ENCODE measurements at regions not wholly inside any gene's neighbourhood (a gene's known extent, or its start where the extent isn't known, plus 50 kb on each side); places are given as distances from the start of the nearest gene placed in this dataset.

GRCh38 chr2:9757501-9758264 is 85.6 kb upstream of the TAF1B start:
- POLR2A ChIA-PET, result no interaction called here
- DNase-seq (ENCODE audit: extremely low spot score), result no peak
- TF ChIP-seq CTCF (IDR thresholded peaks at IDR 0.05; ENCODE audit: control extremely low read depth, extremely low read depth, low read depth, missing control alignments), result no peak
- CTCF ChIA-PET, result interaction anchor here (0.9 to 1.6 kb wide), 5 partner anchors 12 to 163 kb away, joined by 3 to 5 read pairs (median 4); no protein-coding TSS in a partner anchor

DNA sequence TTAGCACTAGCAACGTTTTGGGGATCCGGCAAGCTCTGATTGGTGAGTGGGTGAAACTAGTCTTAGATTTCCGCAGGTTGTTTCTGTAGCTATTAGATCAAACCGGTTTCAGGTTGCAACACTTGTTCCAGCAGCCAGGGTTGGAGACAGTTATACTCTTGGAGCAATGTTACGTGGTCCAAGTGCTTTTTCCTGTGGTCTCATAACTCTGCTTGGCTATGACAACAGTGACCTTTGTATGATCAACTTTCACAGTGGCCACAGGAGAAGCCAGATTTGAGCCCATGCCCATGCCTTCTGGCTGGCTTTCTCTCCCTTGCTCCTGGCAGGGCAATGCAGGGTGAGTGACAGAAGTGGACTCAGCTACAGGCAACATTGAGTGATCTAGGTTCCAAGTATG is 84.5 kb upstream of the TAF1B start:
- TF ChIP-seq CTCF (IDR thresholded peaks at IDR 0.05; ENCODE audit: control extremely low read depth, extremely low read depth, low read depth, missing control alignments), result no peak
- no peak for DNase-seq (ENCODE audit: extremely low spot score)
- CTCF ChIA-PET, result interaction anchor here (1.2 to 1.6 kb wide), 2 partner anchors 12 to 164 kb away, joined by 3 to 5 read pairs; no protein-coding TSS in a partner anchor
- POLR2A ChIA-PET, result no interaction called here

DNA sequence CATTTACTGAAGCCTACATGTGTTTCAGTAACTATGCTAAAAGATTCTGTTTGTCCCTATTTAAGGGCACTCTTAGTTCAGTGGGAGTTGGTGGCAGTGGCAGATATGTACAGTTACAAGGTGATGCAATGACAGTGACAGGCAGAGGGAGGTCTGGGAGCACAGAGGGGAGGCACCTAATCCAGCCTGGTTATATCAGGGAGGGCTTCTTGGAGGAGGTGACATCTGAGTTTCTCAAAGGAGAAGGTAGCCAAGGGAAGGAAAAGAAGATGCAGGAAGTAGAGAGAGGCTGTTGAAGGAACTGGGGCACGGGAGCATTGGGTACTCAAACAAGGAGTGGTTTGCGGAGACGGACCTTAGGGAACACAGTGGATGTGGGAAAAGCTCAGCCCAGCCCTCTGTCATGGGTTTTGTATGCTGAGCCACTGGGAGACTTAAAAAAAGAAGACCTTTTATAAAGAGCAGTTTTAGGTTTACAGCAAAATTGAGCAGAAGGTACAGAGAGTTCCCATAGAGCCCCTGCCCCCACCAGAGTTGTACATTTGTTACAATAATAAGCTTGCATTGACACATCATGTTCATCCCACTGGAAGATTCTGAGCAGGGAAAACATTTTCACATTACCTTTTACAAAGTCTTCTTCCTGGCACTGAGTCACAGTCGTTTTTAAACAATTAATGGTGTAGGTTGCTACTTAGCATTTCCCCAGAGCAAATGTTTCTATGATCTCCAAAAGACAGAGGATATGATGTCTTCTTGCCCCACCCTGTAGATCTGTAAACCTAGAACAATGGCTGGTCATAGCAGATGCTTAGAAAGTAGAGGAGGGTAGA is 83.0 kb upstream of the TAF1B start:
- ChIA-PET CTCF (interaction anchor here (0.7 to 3.5 kb wide), 4 partner anchors 12 to 54 kb away, joined by 3 to 29 read pairs (median 4); no protein-coding TSS in a partner anchor), POLR2A (no interaction called here)
- no peak for TF ChIP-seq CTCF (IDR thresholded peaks at IDR 0.05; ENCODE audit: control extremely low read depth, extremely low read depth, low read depth, missing control alignments)
- no peak for DNase-seq (ENCODE audit: extremely low spot score)

DNA sequence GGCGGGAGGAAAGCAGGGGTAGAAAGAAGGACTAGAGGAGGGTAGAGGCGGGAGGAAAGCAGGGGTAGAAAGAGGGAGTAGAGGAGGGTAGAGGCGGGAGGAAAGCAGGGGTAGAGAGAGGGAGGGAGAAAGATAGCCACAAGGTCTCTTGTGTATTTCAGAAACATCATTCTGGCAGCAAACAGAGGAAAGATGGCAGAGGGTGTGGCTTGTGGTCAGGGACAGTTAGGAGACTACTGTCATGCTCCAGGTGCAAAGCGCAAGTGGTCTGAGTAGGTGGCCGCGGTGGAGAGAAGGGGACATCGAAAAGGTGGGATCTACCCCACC is 82.4 kb upstream of the TAF1B start:
- ChIA-PET POLR2A (no interaction called here), CTCF (interaction anchor here (0.7 to 3.5 kb wide), 4 partner anchors 11 to 54 kb away, joined by 3 to 29 read pairs (median 4); no protein-coding TSS in a partner anchor)
- no peak for DNase-seq (ENCODE audit: extremely low spot score)
- TF ChIP-seq CTCF (IDR thresholded peaks at IDR 0.05; ENCODE audit: control extremely low read depth, extremely low read depth, low read depth, missing control alignments), result no peak

DNA sequence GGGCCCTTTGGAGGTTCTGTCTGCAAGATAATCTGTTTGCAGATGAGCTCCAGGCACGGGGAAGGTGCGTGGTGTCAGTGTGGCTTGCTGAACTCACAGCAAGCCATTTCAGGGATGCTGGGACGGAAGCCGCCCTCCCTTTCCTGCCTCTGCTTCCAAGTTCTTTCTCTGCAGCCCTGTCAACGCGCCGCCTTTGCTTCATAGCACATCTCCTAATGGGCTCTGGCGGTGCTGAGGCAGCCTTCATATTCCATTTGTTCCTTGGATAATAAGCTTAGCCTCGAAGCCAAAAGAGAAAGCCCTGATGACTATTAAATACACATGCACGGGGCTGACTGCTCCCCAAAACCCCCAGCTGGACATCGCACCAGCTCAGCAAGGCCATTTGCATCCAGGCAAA is 81.7 kb upstream of the TAF1B start:
- no peak for TF ChIP-seq CTCF (IDR thresholded peaks at IDR 0.05; ENCODE audit: control extremely low read depth, extremely low read depth, low read depth, missing control alignments)
- POLR2A ChIA-PET, result no interaction called here
- CTCF ChIA-PET, result interaction anchor here (1.2 to 3.5 kb wide), 3 partner anchors 10 to 55 kb away, joined by 3 to 29 read pairs (median 3); no protein-coding TSS in a partner anchor
- no peak for DNase-seq (ENCODE audit: extremely low spot score)

GRCh38 chr2:9762164-9762563 is 81.1 kb upstream of the TAF1B start:
- TF ChIP-seq CTCF (IDR thresholded peaks at IDR 0.05; ENCODE audit: control extremely low read depth, extremely low read depth, low read depth, missing control alignments), result no peak
- ChIA-PET CTCF (interaction anchor here (1.2 to 3.5 kb wide), 2 partner anchors 10 to 37 kb away, joined by 3 to 29 read pairs; no protein-coding TSS in a partner anchor), POLR2A (no interaction called here)

More at GRCh38 chr2:9762164-9762563, 81.1 kb upstream of the TAF1B start:
- no peak for DNase-seq (ENCODE audit: extremely low spot score)
